ENCODE measurements at regions not wholly inside any gene's neighbourhood (a gene's known extent, or its start where the extent isn't known, plus 50 kb on each side); places are given as distances from the start of the nearest gene placed in this dataset.

- Histone ChIP-seq H3K36me3 (ENCODE audit: control insufficient read depth, insufficient read depth, low read length) (no peaks in the 10 kb centered on the region), H3K4me1 (ENCODE audit: control insufficient read depth, insufficient read depth, low read length) (no peaks in the 10 kb centered on the region), H3K9me3 (ENCODE audit: control insufficient read depth, insufficient read depth, low read depth, low read length) (no peaks in the 10 kb centered on the region), H3K27me3 (ENCODE audit: control insufficient read depth, insufficient read depth, low read length) (no peaks in the 10 kb centered on the region), H3K4me3 (ENCODE audit: low read depth in 2 of 2, low read length in 2 of 2) (no peak overlapping the region), H3K27ac (ENCODE audit: low read length) (no peak overlapping the region)
- DNase-seq (ENCODE audit: low read depth, low spot score), result no peak
- no TSS peak for BruUV-seq (replicated peaks)
- ATAC-seq, result no peak
- ChIA-PET POLR2A (no interaction called here), CTCF (no interaction called here)
- in situ Hi-C loops (cut with HindIII; ENCODE audit: low pct_unique_long_range_greater_than_20kb, low sequenced_read_pairs) (no loop called here), intact Hi-C loops (cut with micrococcal nuclease; ENCODE audit: unreplicated experiment) (no loop called here)
- TF ChIP-seq POLR2AphosphoS5 (IDR thresholded peaks at IDR 0.05; ENCODE audit: low read depth, low read length), result no peak
- TF ChIP-seq REST (IDR thresholded peaks at IDR 0.05; ENCODE audit: insufficient read depth in 1 of 2, low read depth in 2 of 2, low read length in 1 of 2), result no peak
- no peak for TF ChIP-seq SIN3A (IDR thresholded peaks at IDR 0.05; ENCODE audit: borderline replicate concordance, insufficient read depth, low read depth, low read length)
- no peak for TF ChIP-seq CTCF (IDR thresholded peaks at IDR 0.05)
- TF ChIP-seq TCF7L2 (IDR thresholded peaks at IDR 0.05; ENCODE audit: low read depth, low read length), result no peak
These were observed 522.2 kb downstream of the SOX2 start for GRCh38 chr3:182233957-182234356.

GRCh38 chr3:182234881-182235280 is 523.2 kb downstream of the SOX2 start:
- POLR2A ChIA-PET, result no interaction called here
- CTCF ChIA-PET, result no interaction called here

More at GRCh38 chr3:182234881-182235280, 523.2 kb downstream of the SOX2 start:
- no peaks in the 10 kb centered on the region for H3K9me3 ChIP-seq (ENCODE audit: control insufficient read depth, insufficient read depth, low read depth, low read length)
- intact Hi-C loops (cut with micrococcal nuclease; ENCODE audit: unreplicated experiment) (no loop called here), in situ Hi-C loops (cut with HindIII; ENCODE audit: low pct_unique_long_range_greater_than_20kb, low sequenced_read_pairs) (no loop called here)
- BruUV-seq (replicated peaks), result no TSS peak
- H3K4me1 ChIP-seq (ENCODE audit: control insufficient read depth, insufficient read depth, low read length), result no peaks in the 10 kb centered on the region
- ATAC-seq (no peak), DNase-seq (ENCODE audit: low read depth, low spot score) (no peak)
- TF ChIP-seq CTCF (IDR thresholded peaks at IDR 0.05), result no peak
- no peak for TF ChIP-seq SIN3A (IDR thresholded peaks at IDR 0.05; ENCODE audit: borderline replicate concordance, insufficient read depth, low read depth, low read length)
- no peak for TF ChIP-seq TCF7L2 (IDR thresholded peaks at IDR 0.05; ENCODE audit: low read depth, low read length)
- TF ChIP-seq REST (IDR thresholded peaks at IDR 0.05; ENCODE audit: insufficient read depth in 1 of 2, low read depth in 2 of 2, low read length in 1 of 2), result no peak
- TF ChIP-seq POLR2AphosphoS5 (IDR thresholded peaks at IDR 0.05; ENCODE audit: low read depth, low read length), result no peak
- H3K27me3 ChIP-seq (ENCODE audit: control insufficient read depth, insufficient read depth, low read length), result no peaks in the 10 kb centered on the region
- no peak overlapping the region for H3K27ac ChIP-seq (ENCODE audit: low read length)
- no peaks in the 10 kb centered on the region for H3K36me3 ChIP-seq (ENCODE audit: control insufficient read depth, insufficient read depth, low read length)
- no peak overlapping the region for H3K4me3 ChIP-seq (ENCODE audit: low read depth in 2 of 2, low read length in 2 of 2)

Measured in Panc1 (cell line).